GM20000 (cell line): ENCODE measurements at regions not wholly inside any gene's neighbourhood (a gene's known extent, or its start where the extent isn't known, plus 50 kb on each side); places are given as distances from the start of the nearest gene placed in this dataset.

Experiments
- DNase-seq: peaks from one replicate; pipeline ENCODE4 v3.0.0; 2012; ENCODE audit warnings: low spot score
- CTCF ChIP-seq: IDR thresholded peaks from 2 replicates; pipeline ENCODE4 v1.5.1; 2012; ENCODE audit warnings: mild to moderate bottlenecking, control low read depth; ENCODE audit errors: extremely low read depth, missing control alignments

- TF ChIP-seq CTCF = no peak
- DNase-seq = no peak
These were observed 91.9 kb upstream of the DRD2 start for GRCh38 chr11:113567097-113567496.

- TF ChIP-seq CTCF = no peak
- DNase-seq = no peak
These were observed 89.4 kb upstream of the DRD2 start for GRCh38 chr11:113564527-113565130.

- TF ChIP-seq CTCF = no peak
- DNase-seq = no peak
These were observed 88.7 kb upstream of the DRD2 start for GRCh38 chr11:113563766-113564526.

- TF ChIP-seq CTCF = no peak
- no peak for DNase-seq
These were observed 87.8 kb upstream of the DRD2 start for GRCh38 chr11:113562981-113563461.

GRCh38 chr11:113562576-113562975, 87.4 kb upstream of the DRD2 start:
- no peak for TF ChIP-seq CTCF
- no peak for DNase-seq

- no peak for TF ChIP-seq CTCF
- DNase-seq = no peak
These were observed 82.7 kb upstream of the DRD2 start for GRCh38 chr11:113557926-113558325.

- TF ChIP-seq CTCF = no peak
- no peak for DNase-seq
These were observed 80.8 kb upstream of the DRD2 start for GRCh38 chr11:113556036-113556435.
